Ishikawa (cell line): ENCODE measurements at regions not wholly inside any gene's neighbourhood (a gene's known extent, or its start where the extent isn't known, plus 50 kb on each side); places are given as distances from the start of the nearest gene placed in this dataset.

Source experiments
- CEBPB ChIP-seq: IDR thresholded peaks from 2 replicates; pipeline ENCODE4 v1.6.1; 2012
- EP300 ChIP-seq: IDR thresholded peaks from 2 replicates; pipeline ENCODE4 v1.6.1; 2012; ENCODE audit warnings: borderline replicate concordance
- FOXM1 ChIP-seq: IDR thresholded peaks from 2 replicates; pipeline ENCODE4 v1.6.1; 2012; ENCODE audit warnings: low read depth, borderline replicate concordance
- MAX ChIP-seq: IDR thresholded peaks from 2 replicates; pipeline ENCODE4 v1.6.1; 2012
- NFIC ChIP-seq: IDR thresholded peaks from 2 replicates; pipeline ENCODE4 v1.6.1; 2012
- RAD21 ChIP-seq: IDR thresholded peaks from 2 replicates; pipeline ENCODE4 v1.6.1; 2012; ENCODE audit warnings: low read depth
- REST ChIP-seq: IDR thresholded peaks from 2 replicates; pipeline ENCODE4 v1.6.1; 2012; ENCODE audit warnings: low read depth, mild to moderate bottlenecking
- TAF1 ChIP-seq: IDR thresholded peaks from 2 replicates; pipeline ENCODE4 v1.6.1; 2012; ENCODE audit warnings: low read depth, mild to moderate bottlenecking
- TEAD4 ChIP-seq: IDR thresholded peaks from 2 replicates; pipeline ENCODE4 v1.6.1; 2012
- USF1 ChIP-seq: IDR thresholded peaks from 2 replicates; pipeline ENCODE4 v1.6.1; 2012

GRCh38 chr2:147061269-147061668, 783.6 kb upstream of the ACVR2A start:
- TF ChIP-seq USF1 (no peak), EP300 (no peak), TAF1 (no peak), FOXM1 (no peak), CEBPB (no peak), REST (no peak), RAD21 (no peak), TEAD4 (no peak), MAX (no peak), NFIC (no peak)
